Panc1 (cell line): ENCODE measurements at regions not wholly inside any gene's neighbourhood (a gene's known extent, or its start where the extent isn't known, plus 50 kb on each side); places are given as distances from the start of the nearest gene placed in this dataset.
A peak's percentile ranks its signal among the peaks of the same experiment; 100 is the strongest.
"Not testable (repeated sequence)": the region's sequence is repeated elsewhere in the genome, so short reads cannot be mapped to it uniquely, and the experiment has no call there.

Source experiments
- ATAC-seq: fragments of 200-7000 bp; cut with Tn5 transposase; 2 replicates; pipeline ENCODE4 v1.9.1; 2020; ENCODE audit warnings: mild to moderate bottlenecking, moderate library complexity
- BruUV-seq: library from RNA; stranded (reverse); fragments of 400-500 nt; replicated peaks from 2 replicates; lab custom pipeline; 2021; lab: Mats Ljungman, UMichigan
- CTCF ChIA-PET: fragments of 300-600 bp; sonication (Branson Sonifier 250); formaldehyde crosslinking; loops from one replicate; lab custom pipeline; 2022; ENCODE audit warnings: antibody characterized with exemption; lab: Charles Lee
- POLR2A ChIA-PET: fragments of 300-600 bp; sonication (Branson Sonifier 250); formaldehyde crosslinking; loops from one replicate; lab custom pipeline; 2022; ENCODE audit warnings: antibody characterized with exemption; lab: Charles Lee
- DNase-seq: peaks from one replicate; pipeline ENCODE4 v3.0.0-alpha.2; 2010; ENCODE audit warnings: low read depth, low spot score
- H3K27ac ChIP-seq: 2 replicates; pipeline ENCODE4 v1.5.1; 2011; ENCODE audit warnings: mild to moderate bottlenecking, low read length, inconsistent platforms
- H3K27me3 ChIP-seq: fragments of 200-500 bp; sonication (Bioruptor generic); 2 replicates; pipeline ENCODE4 v1.6.0; 2014; ENCODE audit warnings: low read length, inconsistent platforms; ENCODE audit not compliant: control insufficient read depth, insufficient read depth
- H3K36me3 ChIP-seq: fragments of 200-500 bp; sonication (Bioruptor generic); 2 replicates; pipeline ENCODE4 v1.5.1; 2014; ENCODE audit warnings: inconsistent platforms, mild to moderate bottlenecking, low read length, moderate library complexity; ENCODE audit not compliant: control insufficient read depth, insufficient read depth
- H3K4me1 ChIP-seq: 2 replicates; pipeline ENCODE4 v1.5.1; 2011; ENCODE audit warnings: inconsistent platforms, mild to moderate bottlenecking, low read length, moderate library complexity; ENCODE audit not compliant: control insufficient read depth, insufficient read depth
- H3K4me3 ChIP-seq, 2 experiments: 2 replicates each; pipeline ENCODE4 v1.5.1; 2011 to 2012; ENCODE audit warnings: low read depth in 2 of 2, low read length in 2 of 2, mild to moderate bottlenecking in 2 of 2, inconsistent platforms in 1 of 2, moderate library complexity in 1 of 2
- H3K9me3 ChIP-seq: fragments of 200-500 bp; sonication (Bioruptor generic); 2 replicates; pipeline ENCODE4 v1.5.1; 2014; ENCODE audit warnings: low read depth, mild to moderate bottlenecking, inconsistent platforms, low read length, moderate library complexity; ENCODE audit not compliant: control insufficient read depth, insufficient read depth
- in situ Hi-C: cut with HindIII; loops from 2 replicates; pipeline ENCODE4 v1.10.0; 2016; ENCODE audit warnings: low sequenced_read_pairs, low pct_unique_long_range_greater_than_20kb
- intact Hi-C: fragments of 100-400 bp; cut with micrococcal nuclease; formaldehyde crosslinking; loops from one replicate; pipeline ENCODE4 v1.10.0; 2022; ENCODE audit not compliant: unreplicated experiment

- DNase-seq, H3K36me3 ChIP-seq, ATAC-seq, H3K4me3 ChIP-seq, H3K9me3 ChIP-seq, BruUV-seq, H3K27ac ChIP-seq, POLR2A ChIA-PET, intact Hi-C loops, H3K27me3 ChIP-seq, CTCF ChIA-PET, in situ Hi-C loops, H3K4me1 ChIP-seq: not testable (repeated sequence)
These were observed 76.0 kb downstream of the NPIPB5 start for GRCh38 chr16:22586732-22587131.

DNA sequence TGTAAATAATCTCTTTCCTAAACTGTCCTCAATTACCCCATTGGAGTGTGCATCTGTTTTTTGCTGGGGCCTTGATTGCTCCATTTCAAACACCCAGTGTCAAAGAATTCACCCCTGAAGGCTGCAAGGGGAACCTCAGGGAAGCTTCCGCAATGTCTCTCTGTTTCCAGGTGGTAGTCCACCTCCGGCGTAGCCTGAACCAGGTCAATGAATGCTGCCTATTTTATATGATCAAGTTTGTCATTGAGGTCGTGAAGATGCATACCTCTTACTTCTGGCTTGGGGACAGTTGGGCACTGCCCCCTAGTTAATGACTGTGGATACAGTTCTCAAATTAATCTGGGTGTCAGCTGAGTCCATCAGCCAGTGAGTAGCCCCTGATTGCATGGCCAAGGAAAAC is 79.1 kb downstream of the NPIPB5 start:
- POLR2A ChIA-PET, H3K4me1 ChIP-seq, intact Hi-C loops, in situ Hi-C loops, ATAC-seq, H3K27me3 ChIP-seq, H3K4me3 ChIP-seq, CTCF ChIA-PET, DNase-seq, H3K27ac ChIP-seq, H3K36me3 ChIP-seq, BruUV-seq, H3K9me3 ChIP-seq: not testable (repeated sequence)

DNA sequence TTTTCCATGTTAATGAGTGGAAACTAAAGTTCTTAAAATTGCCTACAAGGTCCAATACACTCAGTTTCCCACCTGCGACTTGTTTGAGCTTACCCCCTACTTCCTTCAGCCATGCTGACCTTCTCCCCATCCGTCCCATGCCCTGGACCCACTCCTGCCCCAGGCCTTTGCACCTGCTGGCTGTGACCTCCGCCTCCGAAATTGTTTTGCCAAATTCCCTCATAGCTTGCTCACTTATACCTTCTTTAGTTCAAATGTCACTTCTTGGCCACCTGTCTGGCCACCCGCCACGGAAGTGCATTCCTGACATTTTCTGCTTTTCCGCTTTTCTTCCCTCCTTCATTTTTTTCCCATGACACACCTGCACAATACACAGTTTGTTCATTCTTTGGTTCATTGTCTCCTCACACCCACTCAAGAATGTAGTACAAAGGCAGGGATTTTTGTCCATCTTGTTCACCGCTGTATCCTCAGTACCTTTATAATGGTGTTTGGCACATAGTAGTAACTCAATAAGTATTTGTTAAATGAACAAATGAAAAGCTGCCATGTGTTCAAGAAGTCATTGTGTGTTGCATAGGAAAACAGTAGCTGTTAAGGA is 85.9 kb downstream of the NPIPB5 start:
- BruUV-seq, CTCF ChIA-PET, H3K4me1 ChIP-seq, H3K4me3 ChIP-seq, ATAC-seq, in situ Hi-C loops, H3K27ac ChIP-seq, H3K9me3 ChIP-seq, DNase-seq, H3K27me3 ChIP-seq, intact Hi-C loops, H3K36me3 ChIP-seq, POLR2A ChIA-PET: not testable (repeated sequence)

- ATAC-seq, H3K9me3 ChIP-seq, CTCF ChIA-PET, DNase-seq, H3K27ac ChIP-seq, in situ Hi-C loops, intact Hi-C loops, H3K36me3 ChIP-seq, POLR2A ChIA-PET, BruUV-seq, H3K27me3 ChIP-seq, H3K4me1 ChIP-seq, H3K4me3 ChIP-seq: not testable (repeated sequence)
These were observed 93.1 kb downstream of the NPIPB5 start for GRCh38 chr16:22603744-22604143.

DNA sequence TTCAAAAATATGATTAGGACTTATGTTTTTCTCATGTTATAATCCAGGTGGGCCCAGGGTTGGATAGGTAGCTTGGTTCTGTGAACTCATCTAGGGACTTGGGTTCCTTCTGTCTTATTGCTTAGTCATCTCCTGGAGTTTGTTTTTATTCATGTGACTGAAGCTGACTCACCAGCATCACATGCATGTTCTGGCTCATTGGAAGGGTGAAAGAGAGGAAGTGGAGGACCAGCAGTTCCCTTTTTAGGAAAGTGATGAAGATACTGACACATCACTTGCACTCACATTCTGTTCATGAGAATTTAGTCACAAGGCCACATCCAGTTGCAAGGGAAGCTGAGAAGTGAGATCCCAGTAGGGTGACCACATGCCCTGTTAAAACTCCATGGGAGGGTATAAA is 95.9 kb downstream of the NPIPB5 start:
- POLR2A ChIA-PET, in situ Hi-C loops, CTCF ChIA-PET, H3K4me1 ChIP-seq, intact Hi-C loops, H3K4me3 ChIP-seq, H3K36me3 ChIP-seq, H3K27ac ChIP-seq, DNase-seq, H3K27me3 ChIP-seq, H3K9me3 ChIP-seq, BruUV-seq: not testable (repeated sequence)
- peak; percentile 68 for ATAC-seq

DNA sequence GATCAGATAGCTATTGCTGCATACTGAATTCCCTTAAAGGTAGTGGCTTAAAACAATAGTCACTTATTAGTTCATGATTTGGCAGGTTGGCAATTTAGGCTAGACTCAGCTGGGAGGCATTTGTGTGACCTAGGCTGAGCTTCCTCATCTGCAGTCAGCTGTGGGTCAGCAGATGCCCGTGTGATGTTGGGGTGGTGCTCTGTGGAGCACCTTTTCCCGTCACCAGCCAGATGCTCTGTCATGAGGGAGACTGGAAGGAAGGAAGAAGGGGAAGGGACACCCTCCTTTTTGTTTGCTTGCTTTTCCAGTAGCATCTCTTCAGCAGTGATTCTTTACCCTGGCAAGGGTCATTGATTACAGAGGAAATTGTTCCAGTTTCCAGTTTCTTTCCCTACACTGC is 99.1 kb downstream of the NPIPB5 start:
- H3K36me3 ChIP-seq, H3K4me1 ChIP-seq, CTCF ChIA-PET, H3K27ac ChIP-seq, POLR2A ChIA-PET, H3K27me3 ChIP-seq, DNase-seq, H3K9me3 ChIP-seq, H3K4me3 ChIP-seq, intact Hi-C loops, BruUV-seq, ATAC-seq, in situ Hi-C loops: not testable (repeated sequence)

- intact Hi-C loops, H3K27ac ChIP-seq, DNase-seq, BruUV-seq, POLR2A ChIA-PET, ATAC-seq, H3K36me3 ChIP-seq, H3K4me3 ChIP-seq, in situ Hi-C loops, H3K27me3 ChIP-seq, CTCF ChIA-PET, H3K4me1 ChIP-seq, H3K9me3 ChIP-seq: not testable (repeated sequence)
These were observed 100.4 kb downstream of the NPIPB5 start for GRCh38 chr16:22611128-22611527.
